A673 (cell line): ENCODE measurements at regions not wholly inside any gene's neighbourhood (a gene's known extent, or its start where the extent isn't known, plus 50 kb on each side); places are given as distances from the start of the nearest gene placed in this dataset.

Source experiments
- BruUV-seq: library from RNA; stranded (reverse); fragments of 400-500 nt; replicated peaks from 2 replicates; lab custom pipeline; 2021; lab: Mats Ljungman, UMichigan
- CTCF ChIA-PET: fragments of 300-600 bp; sonication (Branson Sonifier 250); formaldehyde crosslinking; loops from one replicate; lab custom pipeline; 2022; ENCODE audit warnings: antibody characterized with exemption; lab: Charles Lee
- POLR2A ChIA-PET: fragments of 300-600 bp; sonication (Branson Sonifier 250); formaldehyde crosslinking; loops from one replicate; lab custom pipeline; 2022; ENCODE audit warnings: antibody characterized with exemption; ENCODE audit not compliant: low non-redundant PET; lab: Charles Lee
- DNase-seq: peaks from one replicate; pipeline ENCODE4 v3.0.0-alpha.2; 2015; ENCODE audit warnings: low spot score
- H3K27ac ChIP-seq: fragments of 200-600 bp; sonication (generic); 2 replicates; pipeline ENCODE4 v1.5.1; 2016; ENCODE audit warnings: mixed run types, low read depth, mild to moderate bottlenecking, mixed read lengths, antibody characterized with exemption, low read length; ENCODE audit not compliant: poor library complexity, severe bottlenecking
- H3K27me3 ChIP-seq: fragments of 200-600 bp; sonication (generic); replicated peaks from 2 replicates; pipeline ENCODE4 v1.6.1; 2017; ENCODE audit warnings: mixed run types, low read depth, mild to moderate bottlenecking, mixed read lengths, antibody characterized with exemption, low read length; ENCODE audit not compliant: insufficient read depth, poor library complexity
- H3K36me3 ChIP-seq: fragments of 200-600 bp; sonication (generic); 2 replicates; pipeline ENCODE4 v1.6.1; 2016; ENCODE audit warnings: mixed run types, mild to moderate bottlenecking, mixed read lengths, antibody characterized with exemption, low read length; ENCODE audit not compliant: insufficient read depth, poor library complexity, severe bottlenecking
- H3K4me1 ChIP-seq: fragments of 200-600 bp; sonication (generic); 2 replicates; pipeline ENCODE4 v1.6.1; 2017; ENCODE audit warnings: mixed run types, mild to moderate bottlenecking, mixed read lengths, antibody characterized with exemption, low read length; ENCODE audit not compliant: insufficient read depth, poor library complexity, severe bottlenecking
- H3K4me3 ChIP-seq: fragments of 200-600 bp; sonication (generic); 2 replicates; pipeline ENCODE4 v1.5.1; 2016; ENCODE audit warnings: low read depth, mixed run types, mild to moderate bottlenecking, mixed read lengths, low read length; ENCODE audit not compliant: poor library complexity, severe bottlenecking
- H3K9me3 ChIP-seq: fragments of 200-600 bp; sonication (generic); 2 replicates; pipeline ENCODE4 v1.6.1; 2016; ENCODE audit warnings: mixed run types, low read depth, mild to moderate bottlenecking, mixed read lengths, antibody characterized with exemption, low read length; ENCODE audit not compliant: poor library complexity, severe bottlenecking
- CTCF ChIP-seq: fragments of 300-800, 200-600 bp; sonication (generic); conservative IDR thresholded peaks from 2 replicates; pipeline ENCODE4 v1.5.1; 2017; ENCODE audit warnings: low read depth, mild to moderate bottlenecking, antibody characterized with exemption, low read length, moderate library complexity, mixed read lengths
- EZH2 ChIP-seq: fragments of 200-600 bp; sonication (generic); IDR thresholded peaks from 2 replicates; pipeline ENCODE4 v1.6.1; 2017; ENCODE audit warnings: borderline replicate concordance, low read depth, mild to moderate bottlenecking, mixed read lengths, antibody characterized with exemption, low read length; ENCODE audit not compliant: poor library complexity, severe bottlenecking
- intact Hi-C: fragments of 100-400 bp; cut with micrococcal nuclease; formaldehyde crosslinking; loops from one replicate; pipeline ENCODE4 v1.10.0; 2022; ENCODE audit not compliant: unreplicated experiment

DNA sequence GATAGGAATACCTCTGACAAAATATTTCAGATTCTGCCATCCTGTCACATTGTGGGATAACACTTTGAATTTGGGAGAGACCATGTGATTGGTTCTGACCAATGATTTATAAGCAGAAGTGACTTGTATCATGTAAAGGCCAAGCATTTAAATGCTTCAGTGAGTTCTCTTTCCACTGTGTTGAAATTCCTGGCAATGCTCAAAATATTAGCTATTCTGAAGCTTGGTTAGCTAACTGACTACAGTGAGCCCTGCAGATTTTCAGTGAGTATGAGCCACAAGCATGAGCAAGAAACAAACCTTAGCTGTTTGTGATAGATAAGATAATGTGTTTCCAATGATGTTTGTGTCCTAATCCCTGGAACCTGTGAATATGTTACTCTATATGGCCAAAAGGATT, 562.8 kb upstream of the AADAT start:
- Histone ChIP-seq H3K27me3 (no peaks in the 10 kb centered on the region), H3K4me1 (no peaks in the 10 kb centered on the region), H3K4me3 (no peak overlapping the region), H3K27ac (no peak overlapping the region), H3K36me3 (no peaks in the 10 kb centered on the region), H3K9me3 (no peaks in the 10 kb centered on the region)
- CTCF ChIA-PET = no interaction called here
- no peak for DNase-seq
- BruUV-seq = no TSS peak
- intact Hi-C loops = no loop called here
- POLR2A ChIA-PET = no interaction called here
- TF ChIP-seq CTCF (no peak), EZH2 (no peak)

- CTCF ChIA-PET = no interaction called here
- H3K27me3 ChIP-seq = no peaks in the 10 kb centered on the region
Measured at GRCh38 chr4:170651786-170652185, 562.0 kb upstream of the AADAT start.

GRCh38 chr4:170627418-170627817, 537.7 kb upstream of the AADAT start:
- no peak for TF ChIP-seq EZH2
- Histone ChIP-seq H3K36me3 (no peaks in the 10 kb centered on the region), H3K27ac (no peak overlapping the region), H3K4me1 (no peaks in the 10 kb centered on the region), H3K4me3 (no peak overlapping the region), H3K9me3 (peaks cover 11% of the 10 kb centered on the region), H3K27me3 (no peaks in the 10 kb centered on the region)
- intact Hi-C loops = no loop called here
- CTCF ChIA-PET = no interaction called here
- BruUV-seq = no TSS peak
- POLR2A ChIA-PET = no interaction called here
- DNase-seq = no peak

More at GRCh38 chr4:170651786-170652185, 562.0 kb upstream of the AADAT start:
- no TSS peak for BruUV-seq
- no peaks in the 10 kb centered on the region for H3K4me1 ChIP-seq
- H3K27ac ChIP-seq = no peak overlapping the region
- no peaks in the 10 kb centered on the region for H3K9me3 ChIP-seq
- DNase-seq = no peak
- no peak for TF ChIP-seq CTCF
- no peak for TF ChIP-seq EZH2
- intact Hi-C loops = no loop called here
- H3K4me3 ChIP-seq = no peak overlapping the region
- POLR2A ChIA-PET = no interaction called here
- H3K36me3 ChIP-seq = no peaks in the 10 kb centered on the region

DNA sequence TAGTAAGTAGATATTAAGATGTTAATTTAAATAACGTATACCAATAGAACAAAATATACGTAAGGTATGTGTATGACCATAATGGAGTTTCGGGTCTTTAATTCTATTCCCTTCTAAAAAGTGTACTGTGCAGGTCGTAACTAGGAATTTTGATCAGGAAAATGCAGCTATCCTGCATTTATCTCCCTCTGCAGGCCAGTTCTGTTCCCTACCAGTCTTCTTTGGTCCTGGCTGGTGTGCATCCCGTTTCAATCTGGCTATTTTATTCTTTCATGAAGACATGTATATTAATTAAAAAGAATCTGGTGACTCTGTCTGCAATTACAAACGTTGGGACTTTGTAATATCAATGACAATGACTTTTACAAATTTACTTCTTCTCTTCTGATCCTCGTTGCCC, 534.1 kb upstream of the AADAT start:
- BruUV-seq = no TSS peak
- POLR2A ChIA-PET = no interaction called here

More for the DNA sequence above, 534.1 kb upstream of the AADAT start:
- CTCF ChIA-PET = no interaction called here
- H3K4me1 ChIP-seq = no peaks in the 10 kb centered on the region
- H3K9me3 ChIP-seq = no peaks in the 10 kb centered on the region
- no peak for DNase-seq
- no peaks in the 10 kb centered on the region for H3K36me3 ChIP-seq
- intact Hi-C loops = no loop called here
- H3K27me3 ChIP-seq = no peaks in the 10 kb centered on the region
- H3K27ac ChIP-seq = no peak overlapping the region
- TF ChIP-seq CTCF (peak; percentile 12; the same call in 1 of the 2 replicates), EZH2 (no peak)
- H3K4me3 ChIP-seq = no peak overlapping the region
